K562 (cell line): ENCODE measurements at regions not wholly inside any gene's neighbourhood (a gene's known extent, or its start where the extent isn't known, plus 50 kb on each side); places are given as distances from the start of the nearest gene placed in this dataset.

Experiments
- SMC3 ChIP-seq: conservative IDR thresholded peaks from 2 replicates; pipeline ENCODE4 v1.6.1; 2011; ENCODE audit warnings: low read depth, low read length, improper control_type of control experiment; ENCODE audit not compliant: insufficient read depth
- TRIM28 ChIP-seq: fragments of 450-650 bp; IDR thresholded peaks from 2 replicates; pipeline ENCODE4 v1.6.1; 2017
- TF ChIP-seq, protein P1 (sequence below), 3 experiments: IDR thresholded peaks in 2 of 3; conservative IDR thresholded peaks in 1 of 3; 2 replicates each; pipeline ENCODE4 v1.5.1; 2011 to 2012; ENCODE audit warnings: low read length in 3 of 3, mild to moderate bottlenecking in 3 of 3, control low read depth in 2 of 3, improper control_type of control experiment in 1 of 3, inconsistent platforms in 1 of 3, low read depth in 1 of 3, mixed read lengths in 1 of 3, moderate library complexity in 1 of 3; ENCODE audit not compliant: insufficient read depth in 2 of 3
- TF ChIP-seq, protein P2 (sequence below): sonication (generic); formaldehyde crosslinking; IDR thresholded peaks from 2 replicates; pipeline ENCODE4 v1.4.0; 2020; ENCODE audit warnings: mild to moderate bottlenecking, missing genetic modification reagents

DNA sequence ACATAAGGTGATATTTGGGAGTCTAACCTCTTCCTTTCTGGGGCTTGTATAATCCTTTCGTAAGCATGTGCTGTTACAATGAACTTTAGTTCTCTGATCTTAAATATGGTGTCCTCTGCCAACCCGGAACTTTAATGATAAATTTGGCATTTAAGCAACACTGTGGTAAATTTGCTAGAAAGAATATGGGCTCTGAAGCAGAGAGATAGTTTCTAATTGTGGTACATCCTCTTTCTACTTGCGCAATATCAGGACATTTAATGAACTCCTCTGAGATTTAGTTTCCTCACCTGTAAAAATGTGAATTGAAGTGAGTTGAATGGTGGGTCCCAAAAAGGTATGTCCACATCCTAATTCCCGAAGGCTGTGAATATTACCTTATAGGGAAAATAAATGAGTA, 364.7 kb downstream of the CAAP1 start:
- TF ChIP-seq, protein P1, sequence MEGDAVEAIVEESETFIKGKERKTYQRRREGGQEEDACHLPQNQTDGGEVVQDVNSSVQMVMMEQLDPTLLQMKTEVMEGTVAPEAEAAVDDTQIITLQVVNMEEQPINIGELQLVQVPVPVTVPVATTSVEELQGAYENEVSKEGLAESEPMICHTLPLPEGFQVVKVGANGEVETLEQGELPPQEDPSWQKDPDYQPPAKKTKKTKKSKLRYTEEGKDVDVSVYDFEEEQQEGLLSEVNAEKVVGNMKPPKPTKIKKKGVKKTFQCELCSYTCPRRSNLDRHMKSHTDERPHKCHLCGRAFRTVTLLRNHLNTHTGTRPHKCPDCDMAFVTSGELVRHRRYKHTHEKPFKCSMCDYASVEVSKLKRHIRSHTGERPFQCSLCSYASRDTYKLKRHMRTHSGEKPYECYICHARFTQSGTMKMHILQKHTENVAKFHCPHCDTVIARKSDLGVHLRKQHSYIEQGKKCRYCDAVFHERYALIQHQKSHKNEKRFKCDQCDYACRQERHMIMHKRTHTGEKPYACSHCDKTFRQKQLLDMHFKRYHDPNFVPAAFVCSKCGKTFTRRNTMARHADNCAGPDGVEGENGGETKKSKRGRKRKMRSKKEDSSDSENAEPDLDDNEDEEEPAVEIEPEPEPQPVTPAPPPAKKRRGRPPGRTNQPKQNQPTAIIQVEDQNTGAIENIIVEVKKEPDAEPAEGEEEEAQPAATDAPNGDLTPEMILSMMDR (IDR thresholded peaks at IDR 0.05 in 2 of 3, conservative IDR thresholded peaks at IDR 0.05 in 1 of 3; ENCODE audit: insufficient read depth in 2 of 3, low read depth in 1 of 3, low read length in 3 of 3), result no peak
- TF ChIP-seq SMC3 (no peak), TRIM28 (no peak)
- TF ChIP-seq, protein P2, sequence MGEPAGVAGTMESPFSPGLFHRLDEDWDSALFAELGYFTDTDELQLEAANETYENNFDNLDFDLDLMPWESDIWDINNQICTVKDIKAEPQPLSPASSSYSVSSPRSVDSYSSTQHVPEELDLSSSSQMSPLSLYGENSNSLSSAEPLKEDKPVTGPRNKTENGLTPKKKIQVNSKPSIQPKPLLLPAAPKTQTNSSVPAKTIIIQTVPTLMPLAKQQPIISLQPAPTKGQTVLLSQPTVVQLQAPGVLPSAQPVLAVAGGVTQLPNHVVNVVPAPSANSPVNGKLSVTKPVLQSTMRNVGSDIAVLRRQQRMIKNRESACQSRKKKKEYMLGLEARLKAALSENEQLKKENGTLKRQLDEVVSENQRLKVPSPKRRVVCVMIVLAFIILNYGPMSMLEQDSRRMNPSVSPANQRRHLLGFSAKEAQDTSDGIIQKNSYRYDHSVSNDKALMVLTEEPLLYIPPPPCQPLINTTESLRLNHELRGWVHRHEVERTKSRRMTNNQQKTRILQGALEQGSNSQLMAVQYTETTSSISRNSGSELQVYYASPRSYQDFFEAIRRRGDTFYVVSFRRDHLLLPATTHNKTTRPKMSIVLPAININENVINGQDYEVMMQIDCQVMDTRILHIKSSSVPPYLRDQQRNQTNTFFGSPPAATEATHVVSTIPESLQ, result no peak
